Progenitor cell of endocrine pancreas (in vitro differentiated cells): ENCODE measurements at regions not wholly inside any gene's neighbourhood (a gene's known extent, or its start where the extent isn't known, plus 50 kb on each side); places are given as distances from the start of the nearest gene placed in this dataset.
A peak's percentile ranks its signal among the peaks of the same experiment; 100 is the strongest.

Experiments
- DNase-seq: peaks from one replicate; pipeline ENCODE4 v3.0.0; 2021; ENCODE audit warnings: low spot score; ENCODE audit not compliant: unreplicated experiment
- H3K27ac Mint-ChIP-seq: 2 replicates; pipeline ENCODE4 v1.8.0; 2021; ENCODE audit warnings: mild to moderate bottlenecking, moderate library complexity, mixed read lengths
- H3K27me3 Mint-ChIP-seq: 2 replicates; pipeline ENCODE4 v1.8.0; 2021; ENCODE audit warnings: mixed read lengths
- H3K36me3 Mint-ChIP-seq: 2 replicates; pipeline ENCODE4 v1.8.0; 2022; ENCODE audit warnings: mixed read lengths; ENCODE audit not compliant: insufficient read depth
- H3K4me1 Mint-ChIP-seq: 2 replicates; pipeline ENCODE4 v1.8.0; 2021; ENCODE audit warnings: low read depth, mixed read lengths
- H3K4me3 Mint-ChIP-seq: 2 replicates; pipeline ENCODE4 v1.8.0; 2021; ENCODE audit warnings: low read depth, mild to moderate bottlenecking, moderate library complexity, mixed read lengths
- H3K9me3 Mint-ChIP-seq: 2 replicates; pipeline ENCODE4 v1.8.0; 2021; ENCODE audit warnings: low read depth, mixed read lengths
- CTCF ChIP-seq: fragments of 200-600 bp; sonication (generic); IDR thresholded peaks from one replicate; pipeline ENCODE4 v1.5.0; 2021; ENCODE audit warnings: antibody characterized with exemption, mild to moderate bottlenecking; ENCODE audit not compliant: unreplicated experiment

- H3K36me3 Mint-ChIP-seq, result peaks cover 4% of the 10 kb centered on the region
- peaks cover 8% of the 10 kb centered on the region for H3K9me3 Mint-ChIP-seq
- TF ChIP-seq CTCF, result no peak
- H3K27me3 Mint-ChIP-seq, result no peaks in the 10 kb centered on the region
- no peak for DNase-seq
- peaks cover 5% of the 10 kb centered on the region for H3K4me1 Mint-ChIP-seq
- H3K4me3 Mint-ChIP-seq, result no peak overlapping the region
- no peak overlapping the region for H3K27ac Mint-ChIP-seq
Measured at GRCh38 chr6:145070791-145071190, 664.5 kb downstream of the EPM2A start.

DNA sequence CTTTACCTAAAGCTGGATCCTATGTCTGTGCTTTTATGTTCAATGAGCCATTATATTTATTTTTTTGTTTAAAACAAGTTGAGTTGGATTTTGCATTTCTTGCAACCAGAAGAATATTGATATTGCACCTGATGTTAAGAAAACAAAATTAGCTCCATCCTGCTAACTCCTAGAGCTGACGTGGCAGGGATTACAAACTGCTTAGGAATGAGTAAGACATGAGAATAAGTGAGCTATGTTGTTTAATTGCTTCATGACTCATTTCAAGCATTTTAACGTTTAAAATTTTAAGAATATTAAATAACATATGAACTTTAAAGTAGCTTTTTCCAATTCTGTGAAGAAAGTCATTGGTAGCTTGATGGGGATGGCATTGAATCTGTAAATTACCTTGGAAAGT, 663.5 kb downstream of the EPM2A start:
- Mint-ChIP-seq H3K4me3 (no peak overlapping the region), H3K27me3 (no peaks in the 10 kb centered on the region), H3K4me1 (peaks cover 5% of the 10 kb centered on the region), H3K36me3 (peaks cover 4% of the 10 kb centered on the region), H3K9me3 (peaks cover 11% of the 10 kb centered on the region), H3K27ac (no peak overlapping the region)
- DNase-seq, result no peak
- TF ChIP-seq CTCF, result no peak

DNA sequence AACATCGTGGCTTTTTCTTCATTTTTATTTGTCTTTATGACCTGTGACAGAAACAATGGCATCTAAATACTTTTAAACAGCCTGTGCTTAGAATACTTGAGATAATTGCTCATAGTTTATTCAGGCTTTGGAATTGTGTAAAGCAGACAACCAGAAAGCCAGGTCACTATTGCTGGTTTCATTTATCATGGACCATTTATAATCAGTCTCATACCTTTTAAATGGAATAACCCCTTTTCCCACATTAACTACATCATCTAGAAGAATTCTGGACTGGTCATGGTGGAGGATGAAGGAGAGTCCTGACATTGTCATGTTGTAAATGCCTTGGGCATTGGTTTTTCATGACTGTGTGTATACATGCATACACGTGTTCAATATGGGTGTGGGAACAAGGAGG, 661.5 kb downstream of the EPM2A start:
- no peak for TF ChIP-seq CTCF
- no peak for DNase-seq
- H3K27me3 Mint-ChIP-seq, result no peaks in the 10 kb centered on the region
- H3K27ac Mint-ChIP-seq, result no peak overlapping the region
- no peak overlapping the region for H3K4me3 Mint-ChIP-seq
- peaks cover 11% of the 10 kb centered on the region for H3K9me3 Mint-ChIP-seq
- H3K4me1 Mint-ChIP-seq, result peaks cover 5% of the 10 kb centered on the region
- peaks cover 4% of the 10 kb centered on the region for H3K36me3 Mint-ChIP-seq

DNA sequence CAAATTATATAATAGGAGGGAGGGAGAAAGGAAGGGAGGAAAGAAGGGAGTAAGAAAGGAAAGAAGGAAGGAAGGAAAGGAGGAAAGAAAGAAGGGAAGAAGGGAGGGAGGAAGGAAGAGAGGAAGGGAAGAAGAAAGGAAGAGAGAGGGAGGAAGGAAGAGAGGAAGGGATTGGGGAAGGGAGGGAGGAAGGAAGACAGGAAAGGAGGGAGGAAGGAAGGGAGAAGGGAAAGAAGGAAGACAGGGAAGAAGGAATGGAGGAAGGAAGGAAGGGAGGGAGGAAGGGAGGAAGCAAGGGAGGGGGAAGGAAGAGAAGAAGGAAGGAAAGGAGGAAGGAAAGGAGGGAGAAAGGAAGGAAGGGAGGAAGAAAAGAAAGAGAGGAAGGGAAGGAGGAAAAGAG, 660.5 kb downstream of the EPM2A start:
- Mint-ChIP-seq H3K4me1 (peaks cover 5% of the 10 kb centered on the region), H3K27ac (no peak overlapping the region), H3K4me3 (no peak overlapping the region), H3K36me3 (peaks cover 4% of the 10 kb centered on the region), H3K9me3 (peaks cover 11% of the 10 kb centered on the region), H3K27me3 (no peaks in the 10 kb centered on the region)
- no peak for TF ChIP-seq CTCF
- no peak for DNase-seq

DNA sequence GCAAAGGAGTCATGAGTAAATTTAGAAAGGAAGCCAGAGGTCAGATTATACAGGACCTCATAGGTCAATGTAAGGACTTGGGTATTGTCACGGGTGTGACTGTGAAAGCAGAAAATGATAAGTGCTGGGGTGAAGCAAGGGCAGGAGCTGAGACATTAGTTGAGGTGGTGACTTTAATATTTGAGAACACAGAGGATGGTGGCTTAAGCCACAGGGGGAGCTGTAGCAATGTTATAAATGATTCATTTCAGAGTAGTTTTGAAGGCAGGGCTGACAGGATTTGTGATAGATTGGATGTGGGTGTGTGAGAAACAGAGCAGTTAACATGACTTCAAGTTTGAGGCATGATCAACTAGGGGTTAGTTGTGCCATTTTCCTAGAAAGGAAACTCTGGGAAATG, 659.9 kb downstream of the EPM2A start:
- H3K27me3 Mint-ChIP-seq, result no peaks in the 10 kb centered on the region

More for the DNA sequence above, 659.9 kb downstream of the EPM2A start:
- H3K36me3 Mint-ChIP-seq, result peaks cover 4% of the 10 kb centered on the region
- no peak overlapping the region for H3K4me3 Mint-ChIP-seq
- peaks cover 5% of the 10 kb centered on the region for H3K4me1 Mint-ChIP-seq
- H3K9me3 Mint-ChIP-seq, result peaks cover 11% of the 10 kb centered on the region
- H3K27ac Mint-ChIP-seq, result no peak overlapping the region
- DNase-seq, result no peak
- peak; percentile 26 for TF ChIP-seq CTCF
